Kidney (tissue), 13 donors: ENCODE measurements at regions not wholly inside any gene's neighbourhood (a gene's known extent, or its start where the extent isn't known, plus 50 kb on each side); places are given as distances from the start of the nearest gene placed in this dataset.

Experiments used
- DNase-seq, 5 donors: peaks; one replicate each; pipeline ENCODE4 v3.0.0-alpha.2; 2013 to 2020
- FAIRE-seq: peaks from 2 replicates; lab custom pipeline; 2012; peaks lifted over from hg19 to GRCh38; lab: Jason Lieb, UNC
- H3K27ac ChIP-seq, 2 donors: one replicate each; pipeline ENCODE4 v1.7.0; 2013; ENCODE audit warnings: low read depth in 2 of 2, low read length in 2 of 2, inconsistent platforms in 1 of 2
- H3K27me3 ChIP-seq: one replicate; pipeline ENCODE4 v1.7.1; 2013; ENCODE audit warnings: low read length, inconsistent platforms; ENCODE audit not compliant: control insufficient read depth, insufficient read depth
- H3K36me3 ChIP-seq, 3 donors: one replicate each; pipeline versions ENCODE4 v1.7.0 to v1.7.1; 2013; ENCODE audit warnings: low read length in 3 of 3, control low read depth in 1 of 3, inconsistent platforms in 1 of 3; ENCODE audit not compliant: insufficient read depth in 3 of 3, control insufficient read depth in 2 of 3
- H3K4me1 ChIP-seq, 3 donors: one replicate each; pipeline versions ENCODE4 v1.7.0 to v1.7.1; 2013; ENCODE audit warnings: low read length in 3 of 3, inconsistent platforms in 1 of 3, low read depth in 1 of 3; ENCODE audit not compliant: control insufficient read depth in 2 of 3, insufficient read depth in 2 of 3
- H3K4me3 ChIP-seq, 3 donors: one replicate each; pipeline versions ENCODE4 v1.7.0 to v1.8.1; 2013; ENCODE audit warnings: low read length in 3 of 3, control low read depth in 1 of 3, inconsistent platforms in 1 of 3
- H3K9ac ChIP-seq, 3 donors: one replicate each; pipeline versions ENCODE4 v1.7.0 to v1.7.1; 2013; ENCODE audit warnings: low read length in 3 of 3, control low read depth in 1 of 3, inconsistent platforms in 1 of 3
- H3K9me3 ChIP-seq, 3 donors: one replicate each; pipeline versions ENCODE4 v1.7.0 to v1.7.1; 2013; ENCODE audit warnings: low read length in 3 of 3, control low read depth in 1 of 3, inconsistent platforms in 1 of 3; ENCODE audit not compliant: control insufficient read depth in 2 of 3, insufficient read depth in 1 of 3
- CTCF ChIP-seq: IDR thresholded peaks from 3 replicates; pipeline ENCODE4 v1.5.1; 2012; ENCODE audit warnings: mild to moderate bottlenecking, moderate library complexity, borderline replicate concordance; ENCODE audit not compliant: insufficient read depth; ENCODE audit errors: extremely low read depth
- intact Hi-C: fragments of 100-400 bp; cut with DNase I; formaldehyde crosslinking; loops from one replicate; pipeline ENCODE4 v1.11.1; 2022
- donor health status: control.
- donor health status: control.
- donor health status: control.
- donor health status: control.
- donor health status: control.
- donor health status: DM: yes; HTN: yes; CAD: no.
- donor health status: Normal renal cell carcinoma (clear cell type).

DNA sequence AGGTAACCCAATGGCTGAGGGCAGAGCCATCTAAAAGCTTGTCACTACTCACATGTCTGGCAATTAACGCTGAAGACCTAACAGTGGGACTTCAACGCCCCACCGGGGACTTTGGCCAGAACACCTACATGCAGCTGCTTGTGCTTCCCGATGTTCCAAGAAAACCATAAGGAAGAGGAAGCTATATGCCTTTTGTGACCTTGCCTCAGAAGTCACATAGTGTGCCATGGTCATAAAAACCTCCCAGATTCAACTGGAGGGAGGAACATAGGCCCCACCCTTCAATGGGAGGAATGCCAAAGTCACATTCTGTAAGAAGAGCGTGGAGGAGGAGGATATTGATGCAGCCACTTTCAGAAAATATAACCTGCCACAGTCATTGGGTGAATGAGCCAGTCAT, 147.8 kb upstream of the MAGI3 start:
- Histone ChIP-seq H3K36me3 (no peaks in the 10 kb centered on the region), H3K4me3 (no peak overlapping the region), H3K27ac (no peak overlapping the region), H3K27me3 (no peaks in the 10 kb centered on the region), H3K9ac (no peak overlapping the region), H3K4me1 (peaks cover 0 to 3% (median 3%) of the 10 kb centered on the region in 3 donors), H3K9me3 (no peaks in the 10 kb centered on the region)
- no peak for TF ChIP-seq CTCF
- DNase-seq (peak in 2 of 5 donors; percentile 26 to 67), FAIRE-seq (no peak)
- intact Hi-C loops = no loop called here

DNA sequence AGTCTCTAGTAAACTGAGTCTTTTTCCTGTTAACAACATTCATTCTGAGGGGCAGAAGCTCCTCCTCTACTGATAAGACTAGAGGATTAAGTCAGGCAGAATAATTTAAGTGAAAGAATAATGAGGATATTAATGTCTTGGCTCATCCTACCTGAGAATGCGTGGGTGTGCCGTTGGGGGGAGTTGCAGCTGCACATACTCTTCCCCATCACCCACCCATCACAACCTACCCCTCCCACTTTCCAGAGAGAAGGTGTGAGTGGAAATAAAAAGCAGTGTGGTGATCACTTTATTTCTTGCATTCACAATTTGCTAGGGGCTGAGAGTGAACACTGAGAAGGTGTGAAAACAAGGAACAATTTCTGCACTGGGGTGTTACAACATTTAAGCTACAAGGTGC, 146.8 kb upstream of the MAGI3 start:
- FAIRE-seq = no peak
- DNase-seq = no peak
- intact Hi-C loops = no loop called here
- TF ChIP-seq CTCF = no peak
- Histone ChIP-seq H3K27me3 (no peaks in the 10 kb centered on the region), H3K9me3 (no peaks in the 10 kb centered on the region), H3K9ac (no peak overlapping the region), H3K4me1 (peaks cover 0 to 3% (median 3%) of the 10 kb centered on the region in 3 donors), H3K36me3 (no peaks in the 10 kb centered on the region), H3K27ac (no peak overlapping the region), H3K4me3 (no peak overlapping the region)

- H3K27me3 ChIP-seq = no peaks in the 10 kb centered on the region
- intact Hi-C loops = no loop called here
- H3K4me3 ChIP-seq = no peak overlapping the region
- no peaks in the 10 kb centered on the region for H3K36me3 ChIP-seq
- H3K27ac ChIP-seq = no peak overlapping the region
- H3K9me3 ChIP-seq = no peaks in the 10 kb centered on the region
- H3K4me1 ChIP-seq = peaks cover 0 to 3% (median 0%) of the 10 kb centered on the region in 3 donors
- no peak for TF ChIP-seq CTCF
- H3K9ac ChIP-seq = no peak overlapping the region
- no peak for FAIRE-seq
- no peak for DNase-seq
Observed at GRCh38 chr1:113244112-113244820, 146.0 kb upstream of the MAGI3 start.
